SK-N-SH (cell line): ENCODE measurements at regions not wholly inside any gene's neighbourhood (a gene's known extent, or its start where the extent isn't known, plus 50 kb on each side); places are given as distances from the start of the nearest gene placed in this dataset.

Experiments used
- CTCF ChIA-PET: fragments of 300-600, 350-600 bp; formaldehyde crosslinking; extraction: SDS; loops from one replicate; lab custom pipeline; 2021; lab: Yijun Ruan, JAX
- POLR2A ChIA-PET: fragments of 350-600 bp; sonication (Branson Sonifier 250); formaldehyde crosslinking; extraction: SDS; loops from one replicate; lab custom pipeline; 2020; ENCODE audit warnings: antibody characterized with exemption, inconsistent platforms; lab: Yijun Ruan, JAX
- DNase-seq: peaks from one replicate; pipeline ENCODE4 v3.0.0; 2012
- H2AFZ ChIP-seq: fragments of 200-600 bp; sonication (generic); 2 replicates; pipeline ENCODE4 v1.8.1; 2016; ENCODE audit warnings: antibody characterized with exemption, mild to moderate bottlenecking, low read depth
- H3F3A ChIP-seq: fragments of 200-600 bp; sonication (generic); replicated peaks from 2 replicates; pipeline ENCODE3; 2016; ENCODE audit warnings: antibody characterized with exemption, mild to moderate bottlenecking; ENCODE audit not compliant: insufficient read depth
- H3K27ac ChIP-seq, 2 experiments: fragments of 200-500 bp in 1 of 2; fragments of 200-600 bp in 1 of 2; sonication (Bioruptor generic) in 1 of 2; sonication (generic), shearing (Covaris generic) in 1 of 2; 2 replicates each; pipeline versions ENCODE4 v1.5.1 to v1.6.1; 2014 to 2016; ENCODE audit warnings: low read depth in 2 of 2, inconsistent platforms in 1 of 2, low read length in 1 of 2, mild to moderate bottlenecking in 1 of 2, mixed read lengths in 1 of 2
- H3K27me3 ChIP-seq: fragments of 200-600 bp; sonication (generic), shearing (Covaris generic); 2 replicates; pipeline ENCODE4 v1.6.1; 2016; ENCODE audit warnings: mixed run types; ENCODE audit not compliant: insufficient read depth
- H3K36me3 ChIP-seq, 2 experiments: fragments of 200-500 bp in 1 of 2; fragments of 200-600 bp in 1 of 2; sonication (Bioruptor generic) in 1 of 2; sonication (generic) in 1 of 2; replicated peaks in 1 of 2; 2 replicates each; pipeline versions ENCODE3 to v1.5.1; 2014 to 2016; ENCODE audit warnings: low read length in 1 of 2, mild to moderate bottlenecking in 1 of 2; ENCODE audit not compliant: insufficient read depth in 2 of 2, control insufficient read depth in 1 of 2
- H3K4me1 ChIP-seq, 2 experiments: fragments of 200-500 bp in 1 of 2; fragments of 200-600 bp in 1 of 2; sonication (Bioruptor generic) in 1 of 2; sonication (generic), shearing (Covaris generic) in 1 of 2; 2 replicates each; pipeline versions ENCODE4 v1.5.1 to v1.6.1; 2014 to 2016; ENCODE audit warnings: low read depth in 1 of 2, low read length in 1 of 2, mixed run types in 1 of 2; ENCODE audit not compliant: insufficient read depth in 2 of 2, control insufficient read depth in 1 of 2
- H3K4me2 ChIP-seq: fragments of 200-600 bp; sonication (generic), shearing (Covaris generic); 2 replicates; pipeline ENCODE4 v1.6.1; 2017; ENCODE audit warnings: mixed run types
- H3K4me3 ChIP-seq, 2 experiments: fragments of 200-500 bp in 1 of 2; fragments of 200-600 bp in 1 of 2; sonication (Bioruptor generic) in 1 of 2; sonication (generic), shearing (Covaris generic) in 1 of 2; 2 replicates each; pipeline versions ENCODE4 v1.5.1 to v1.8.1; 2014 to 2016; ENCODE audit warnings: low read depth in 2 of 2, inconsistent platforms in 1 of 2, low read length in 1 of 2, mild to moderate bottlenecking in 1 of 2, mixed read lengths in 1 of 2, moderate library complexity in 1 of 2
- H3K79me2 ChIP-seq: fragments of 200-600 bp; sonication (generic); 2 replicates; pipeline ENCODE4 v1.8.1; 2017; ENCODE audit warnings: mild to moderate bottlenecking; ENCODE audit not compliant: insufficient read depth
- H3K9ac ChIP-seq: fragments of 200-600 bp; sonication (generic); 2 replicates; pipeline ENCODE4 v1.6.1; 2017; ENCODE audit warnings: mixed run types
- H3K9me2 ChIP-seq: fragments of 200-600 bp; sonication (generic); 2 replicates; pipeline ENCODE4 v1.6.1; 2017; ENCODE audit warnings: mixed run types
- H3K9me3 ChIP-seq: fragments of 200-600 bp; sonication (generic); 2 replicates; pipeline ENCODE4 v1.6.1; 2017; ENCODE audit warnings: mixed run types, mild to moderate bottlenecking, moderate library complexity
- H4K20me1 ChIP-seq: fragments of 200-600 bp; sonication (generic); 2 replicates; pipeline ENCODE4 v1.6.1; 2017; ENCODE audit warnings: mild to moderate bottlenecking, mixed run types; ENCODE audit not compliant: insufficient read depth
- CHD2 ChIP-seq: fragments of 150-350 bp; IDR thresholded peaks from 2 replicates; pipeline ENCODE4 v1.6.1; 2018; ENCODE audit warnings: low read length; ENCODE audit not compliant: partially characterized antibody
- EZH2phosphoT487 ChIP-seq: fragments of 200-600 bp; sonication (generic); IDR thresholded peaks from 2 replicates; pipeline ENCODE4 v1.6.1; 2017; ENCODE audit warnings: low read depth, mixed run types, mild to moderate bottlenecking, antibody characterized with exemption, moderate library complexity, borderline replicate concordance
- FOSL2 ChIP-seq: IDR thresholded peaks from 2 replicates; pipeline ENCODE4 v1.4.0; 2012; ENCODE audit warnings: low read depth, mild to moderate bottlenecking, moderate library complexity, borderline replicate concordance
- FOXM1 ChIP-seq: IDR thresholded peaks from 2 replicates; pipeline ENCODE4 v1.4.0; 2012; ENCODE audit warnings: low read depth, mild to moderate bottlenecking
- GABPA ChIP-seq: IDR thresholded peaks from 2 replicates; pipeline ENCODE4 v1.4.0; 2012; ENCODE audit warnings: low read depth, mild to moderate bottlenecking
- MEF2A ChIP-seq: IDR thresholded peaks from 2 replicates; pipeline ENCODE4 v1.4.0; 2012; ENCODE audit warnings: low read depth, borderline replicate concordance
- POLR2AphosphoS5 ChIP-seq: IDR thresholded peaks from 2 replicates; pipeline ENCODE4 v1.6.1; 2012; ENCODE audit warnings: low read depth, low read length
- TAF1 ChIP-seq: IDR thresholded peaks from 2 replicates; pipeline ENCODE4 v1.6.1; 2012; ENCODE audit warnings: low read depth, mild to moderate bottlenecking, low read length, moderate library complexity, borderline replicate concordance
- TEAD4 ChIP-seq: IDR thresholded peaks from 2 replicates; pipeline ENCODE4 v1.4.0; 2012; ENCODE audit warnings: mild to moderate bottlenecking, borderline replicate concordance; ENCODE audit not compliant: insufficient read depth
- USF1 ChIP-seq: IDR thresholded peaks from 2 replicates; pipeline ENCODE4 v1.4.0; 2012; ENCODE audit warnings: low read depth, borderline replicate concordance
- ZBTB33 ChIP-seq: IDR thresholded peaks from 2 replicates; pipeline ENCODE4 v1.4.0; 2012; ENCODE audit warnings: low read depth, borderline replicate concordance
- WGBS: methylation state at CpG from one replicate; pipeline ENCODE4 v1.1.6; 2017; ENCODE audit warnings: low lambda C conversion rate; 5-methylcytosine and 5-hydroxymethylcytosine counted together
- TF ChIP-seq, protein P1 (sequence below): fragments of 150-350 bp; IDR thresholded peaks from 2 replicates; pipeline ENCODE4 v1.6.1; 2016; ENCODE audit warnings: mild to moderate bottlenecking, low read depth, low read length

- TF ChIP-seq, protein P1, sequence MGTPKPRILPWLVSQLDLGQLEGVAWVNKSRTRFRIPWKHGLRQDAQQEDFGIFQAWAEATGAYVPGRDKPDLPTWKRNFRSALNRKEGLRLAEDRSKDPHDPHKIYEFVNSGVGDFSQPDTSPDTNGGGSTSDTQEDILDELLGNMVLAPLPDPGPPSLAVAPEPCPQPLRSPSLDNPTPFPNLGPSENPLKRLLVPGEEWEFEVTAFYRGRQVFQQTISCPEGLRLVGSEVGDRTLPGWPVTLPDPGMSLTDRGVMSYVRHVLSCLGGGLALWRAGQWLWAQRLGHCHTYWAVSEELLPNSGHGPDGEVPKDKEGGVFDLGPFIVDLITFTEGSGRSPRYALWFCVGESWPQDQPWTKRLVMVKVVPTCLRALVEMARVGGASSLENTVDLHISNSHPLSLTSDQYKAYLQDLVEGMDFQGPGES = no peak
- TF ChIP-seq CHD2 (no peak), GABPA (no peak), TAF1 (no peak), FOXM1 (no peak), FOSL2 (no peak), POLR2AphosphoS5 (no peak), MEF2A (no peak), TEAD4 (no peak)
- CTCF ChIA-PET = no interaction called here
- no peaks in the 10 kb centered on the region for H3K36me3 ChIP-seq
- no peak overlapping the region for H3K9ac ChIP-seq
- no peak for DNase-seq
- no peaks in the 10 kb centered on the region for H3K4me1 ChIP-seq
- no peak overlapping the region for H2AFZ ChIP-seq
- POLR2A ChIA-PET = no interaction called here
- H4K20me1 ChIP-seq = no peaks in the 10 kb centered on the region
- H3K4me3 ChIP-seq = no peak overlapping the region
- no peaks in the 10 kb centered on the region for H3K9me3 ChIP-seq
- no peak overlapping the region for H3K27ac ChIP-seq
- H3K79me2 ChIP-seq = no peaks in the 10 kb centered on the region
- no peaks in the 10 kb centered on the region for H3K9me2 ChIP-seq
- H3F3A ChIP-seq = no peaks in the 10 kb centered on the region
- H3K4me2 ChIP-seq = no peak overlapping the region
- no peaks in the 10 kb centered on the region for H3K27me3 ChIP-seq
- WGBS = 51% methylated on average over 3 of the region's 3 CpGs
Observed at GRCh38 chr5:9743507-9743906, 113.4 kb upstream of the TAS2R1 start.

DNA sequence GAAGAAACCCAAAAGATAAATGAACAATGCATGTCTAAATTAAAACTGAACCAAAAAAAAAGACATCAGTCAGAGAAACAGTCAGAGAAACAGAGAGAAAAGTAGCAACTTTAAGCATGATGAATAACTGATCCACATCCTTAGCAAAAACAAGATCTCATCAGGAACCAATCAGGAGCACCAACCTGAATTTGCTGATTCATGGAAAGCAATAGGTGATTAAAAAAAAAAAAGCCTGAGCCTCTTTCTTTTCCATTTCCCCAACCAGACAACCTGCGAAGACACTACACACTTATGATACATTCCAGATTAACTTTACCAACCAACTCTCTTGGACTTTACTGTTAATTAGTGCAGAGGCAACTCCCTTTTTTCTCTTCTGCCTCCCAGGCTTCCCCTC lies 112.7 kb upstream of the TAS2R1 start:
- H3K27ac ChIP-seq = no peak overlapping the region
- POLR2A ChIA-PET = no interaction called here
- H3K79me2 ChIP-seq = no peaks in the 10 kb centered on the region
- H3K27me3 ChIP-seq = no peaks in the 10 kb centered on the region
- no peaks in the 10 kb centered on the region for H3K9me3 ChIP-seq
- H3K9me2 ChIP-seq = no peaks in the 10 kb centered on the region
- H2AFZ ChIP-seq = no peak overlapping the region
- H3K4me2 ChIP-seq = no peak overlapping the region
- TF ChIP-seq EZH2phosphoT487 = no peak
- no peak for TF ChIP-seq ZBTB33
- no peak for TF ChIP-seq FOSL2
- TF ChIP-seq USF1 = no peak
- TF ChIP-seq, all 33 proteins: peak for 0
- no peak for DNase-seq
- no peaks in the 10 kb centered on the region for H3F3A ChIP-seq
- no peaks in the 10 kb centered on the region for H3K36me3 ChIP-seq
- no peak overlapping the region for H3K4me3 ChIP-seq
- CTCF ChIA-PET = no interaction called here
- no peak overlapping the region for H3K9ac ChIP-seq
- no peaks in the 10 kb centered on the region for H4K20me1 ChIP-seq
- H3K4me1 ChIP-seq = no peaks in the 10 kb centered on the region
- 30% methylated on average over 1 of the region's 1 CpG for WGBS
